Spleen (tissue), 7 donors: ENCODE measurements at regions not wholly inside any gene's neighbourhood (a gene's known extent, or its start where the extent isn't known, plus 50 kb on each side); places are given as distances from the start of the nearest gene placed in this dataset.

ENCODE experiments used
- POLR2AphosphoS5 ChIP-seq, 3 donors: sonication (generic); formaldehyde crosslinking; IDR thresholded peaks; one replicate each; pipeline ENCODE4 v1.5.1; 2017; ENCODE audit warnings: antibody characterized with exemption in 3 of 3
- TF ChIP-seq, protein P1 (sequence below), 11 experiments: fragments of 200-600 bp in 7 of 11; fragments of 450-650 bp in 4 of 11; sonication (generic) in 4 of 11; IDR thresholded peaks in 8 of 11; conservative IDR thresholded peaks in 3 of 11; 1 replicate in 7 of 11; 2 replicates in 4 of 11; pipeline versions ENCODE4 v1.4.0 to v1.8.0; 2016 to 2021; ENCODE audit warnings: antibody characterized with exemption in 11 of 11, inconsistent platforms in 4 of 11, mild to moderate bottlenecking in 1 of 11
- donor health status: DM: no; HTN: no; CAD: no; lungs with moderate emphysema.
- donor health status: DM: no; HTN: no; CAD: no.
- donor health status: DM: no; HTN: no; CAD: no.

DNA sequence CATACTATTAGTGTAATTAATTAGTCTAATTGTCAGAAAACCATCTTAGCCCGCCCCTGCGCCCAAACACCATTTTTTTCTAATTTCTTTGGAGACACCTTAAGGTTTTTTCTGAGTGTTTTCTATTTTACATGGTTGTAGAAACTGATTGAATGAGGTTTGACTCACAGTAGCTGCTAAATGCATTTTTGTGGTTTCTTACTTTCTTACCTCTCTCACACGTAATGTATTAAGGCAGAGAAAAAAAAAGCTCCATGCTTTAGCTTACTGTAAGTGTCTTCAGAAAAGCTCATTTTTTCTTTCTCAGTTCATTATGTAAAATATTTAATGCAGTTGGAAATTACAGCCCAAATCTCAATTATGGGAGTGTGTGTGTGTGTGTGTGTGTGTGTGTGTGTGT is 548.5 kb upstream of the LRRTM4 start:
- TF ChIP-seq, protein P1, sequence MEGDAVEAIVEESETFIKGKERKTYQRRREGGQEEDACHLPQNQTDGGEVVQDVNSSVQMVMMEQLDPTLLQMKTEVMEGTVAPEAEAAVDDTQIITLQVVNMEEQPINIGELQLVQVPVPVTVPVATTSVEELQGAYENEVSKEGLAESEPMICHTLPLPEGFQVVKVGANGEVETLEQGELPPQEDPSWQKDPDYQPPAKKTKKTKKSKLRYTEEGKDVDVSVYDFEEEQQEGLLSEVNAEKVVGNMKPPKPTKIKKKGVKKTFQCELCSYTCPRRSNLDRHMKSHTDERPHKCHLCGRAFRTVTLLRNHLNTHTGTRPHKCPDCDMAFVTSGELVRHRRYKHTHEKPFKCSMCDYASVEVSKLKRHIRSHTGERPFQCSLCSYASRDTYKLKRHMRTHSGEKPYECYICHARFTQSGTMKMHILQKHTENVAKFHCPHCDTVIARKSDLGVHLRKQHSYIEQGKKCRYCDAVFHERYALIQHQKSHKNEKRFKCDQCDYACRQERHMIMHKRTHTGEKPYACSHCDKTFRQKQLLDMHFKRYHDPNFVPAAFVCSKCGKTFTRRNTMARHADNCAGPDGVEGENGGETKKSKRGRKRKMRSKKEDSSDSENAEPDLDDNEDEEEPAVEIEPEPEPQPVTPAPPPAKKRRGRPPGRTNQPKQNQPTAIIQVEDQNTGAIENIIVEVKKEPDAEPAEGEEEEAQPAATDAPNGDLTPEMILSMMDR (IDR thresholded peaks at IDR 0.05 in 8 of 11, conservative IDR thresholded peaks at IDR 0.05 in 3 of 11) = no peak
- no peak for TF ChIP-seq POLR2AphosphoS5 (IDR thresholded peaks at IDR 0.05)
